SK-N-MC (cell line): ENCODE measurements at regions not wholly inside any gene's neighbourhood (a gene's known extent, or its start where the extent isn't known, plus 50 kb on each side); places are given as distances from the start of the nearest gene placed in this dataset.

ENCODE experiments used
- DNase-seq: peaks from one replicate; pipeline ENCODE4 v3.0.0-alpha.2; 2011; ENCODE audit warnings: low read depth, low spot score
- H3K27ac ChIP-seq: fragments of 200-600 bp; sonication (generic); 2 replicates; pipeline ENCODE4 v1.5.1; 2016; ENCODE audit warnings: mixed run types
- H3K36me3 ChIP-seq: fragments of 200-600 bp; sonication (generic); 2 replicates; pipeline ENCODE4 v1.6.1; 2017; ENCODE audit warnings: antibody characterized with exemption, low read length, mixed read lengths; ENCODE audit not compliant: insufficient read depth
- H3K4me3 ChIP-seq: fragments of 200-600 bp; sonication (generic); 2 replicates; pipeline ENCODE4 v1.5.1; 2016
- H3K9ac ChIP-seq: fragments of 200-600 bp; sonication (generic); 2 replicates; pipeline ENCODE4 v1.8.0; 2017; ENCODE audit warnings: mixed run types, mixed read lengths; ENCODE audit not compliant: insufficient read length
- H3K9me3 ChIP-seq: fragments of 200-600 bp; sonication (generic); 2 replicates; pipeline ENCODE4 v1.6.1; 2017; ENCODE audit warnings: low read depth, mild to moderate bottlenecking, antibody characterized with exemption, low read length, moderate library complexity, mixed read lengths
- EZH2 ChIP-seq: fragments of 200-600 bp; sonication (generic); IDR thresholded peaks from one replicate; pipeline ENCODE4 v1.6.1; 2017; ENCODE audit warnings: antibody characterized with exemption
- FOXP2 ChIP-seq: optimal IDR thresholded peaks from 2 replicates; pipeline ENCODE3; 2011; ENCODE audit warnings: mild to moderate bottlenecking, moderate library complexity; ENCODE audit not compliant: insufficient read depth; ENCODE audit errors: extremely low read length, control extremely low read depth
- POLR2AphosphoS5 ChIP-seq: IDR thresholded peaks from 2 replicates; pipeline ENCODE4 v1.6.1; 2012; ENCODE audit warnings: mild to moderate bottlenecking, low read depth, low read length, borderline replicate concordance

- Histone ChIP-seq H3K9me3 (no peaks in the 10 kb centered on the region), H3K9ac (no peak overlapping the region), H3K36me3 (no peaks in the 10 kb centered on the region), H3K27ac (no peak overlapping the region), H3K4me3 (no peak overlapping the region)
- TF ChIP-seq POLR2AphosphoS5 (no peak), EZH2 (no peak), FOXP2 (no peak)
- no peak for DNase-seq
These were observed 156.2 kb upstream of the CELF4 start for GRCh38 chr18:37721544-37722522.

- TF ChIP-seq POLR2AphosphoS5 (no peak), EZH2 (no peak), FOXP2 (no peak)
- Histone ChIP-seq H3K27ac (no peak overlapping the region), H3K9ac (no peak overlapping the region)
These were observed 155.1 kb upstream of the CELF4 start for GRCh38 chr18:37720663-37721062.

GRCh38 chr18:37717656-37718055, 152.1 kb upstream of the CELF4 start:
- H3K9ac ChIP-seq: no peak overlapping the region
- DNase-seq: no peak
- no peak overlapping the region for H3K4me3 ChIP-seq
- H3K36me3 ChIP-seq: no peaks in the 10 kb centered on the region
- no peaks in the 10 kb centered on the region for H3K9me3 ChIP-seq
- no peak overlapping the region for H3K27ac ChIP-seq
- no peak for TF ChIP-seq FOXP2
- TF ChIP-seq POLR2AphosphoS5: no peak
- TF ChIP-seq EZH2: no peak

More at GRCh38 chr18:37720663-37721062, 155.1 kb upstream of the CELF4 start:
- H3K36me3 ChIP-seq: no peaks in the 10 kb centered on the region
- DNase-seq: no peak
- H3K4me3 ChIP-seq: no peak overlapping the region
- H3K9me3 ChIP-seq: no peaks in the 10 kb centered on the region

GRCh38 chr18:37717098-37717497, 151.5 kb upstream of the CELF4 start:
- Histone ChIP-seq H3K9me3 (no peaks in the 10 kb centered on the region), H3K36me3 (no peaks in the 10 kb centered on the region), H3K4me3 (no peak overlapping the region), H3K9ac (no peak overlapping the region), H3K27ac (no peak overlapping the region)
- DNase-seq: no peak
- no peak for TF ChIP-seq FOXP2
- no peak for TF ChIP-seq EZH2
- TF ChIP-seq POLR2AphosphoS5: no peak

- no peak overlapping the region for H3K4me3 ChIP-seq
- no peak overlapping the region for H3K9ac ChIP-seq
- no peak overlapping the region for H3K27ac ChIP-seq
- H3K9me3 ChIP-seq: no peaks in the 10 kb centered on the region
- H3K36me3 ChIP-seq: no peaks in the 10 kb centered on the region
- TF ChIP-seq EZH2 (no peak), FOXP2 (no peak), POLR2AphosphoS5 (no peak)
- no peak for DNase-seq
These were observed 150.6 kb upstream of the CELF4 start for GRCh38 chr18:37716106-37716735.

GRCh38 chr18:37714691-37715090, 149.1 kb upstream of the CELF4 start:
- no peak for DNase-seq
- H3K9me3 ChIP-seq: no peaks in the 10 kb centered on the region
- TF ChIP-seq EZH2 (no peak), POLR2AphosphoS5 (no peak), FOXP2 (no peak)
- H3K9ac ChIP-seq: no peak overlapping the region
- H3K4me3 ChIP-seq: no peak overlapping the region
- no peaks in the 10 kb centered on the region for H3K36me3 ChIP-seq
- H3K27ac ChIP-seq: no peak overlapping the region

GRCh38 chr18:37712776-37713175, 147.2 kb upstream of the CELF4 start:
- H3K36me3 ChIP-seq: no peaks in the 10 kb centered on the region
- TF ChIP-seq FOXP2: no peak
- TF ChIP-seq POLR2AphosphoS5: no peak
- TF ChIP-seq EZH2: no peak
- H3K27ac ChIP-seq: no peak overlapping the region
- no peaks in the 10 kb centered on the region for H3K9me3 ChIP-seq
- H3K9ac ChIP-seq: no peak overlapping the region
- DNase-seq: no peak
- no peak overlapping the region for H3K4me3 ChIP-seq

GRCh38 chr18:37711766-37712505, 146.3 kb upstream of the CELF4 start:
- no peak overlapping the region for H3K4me3 ChIP-seq
- H3K27ac ChIP-seq: no peak overlapping the region
- H3K36me3 ChIP-seq: no peaks in the 10 kb centered on the region

More at GRCh38 chr18:37711766-37712505, 146.3 kb upstream of the CELF4 start:
- Histone ChIP-seq H3K9me3 (no peaks in the 10 kb centered on the region), H3K9ac (no peak overlapping the region)
- TF ChIP-seq FOXP2 (no peak), EZH2 (no peak), POLR2AphosphoS5 (no peak)
- no peak for DNase-seq
